HG03457 (cell line): ENCODE measurements at regions not wholly inside any gene's neighbourhood (a gene's known extent, or its start where the extent isn't known, plus 50 kb on each side); places are given as distances from the start of the nearest gene placed in this dataset.
"Not testable (repeated sequence)": the region's sequence is repeated elsewhere in the genome, so short reads cannot be mapped to it uniquely, and the experiment has no call there.

ENCODE experiments used
- ATAC-seq: cut with Tn5 transposase; IDR thresholded peaks from one replicate; pipeline ENCODE4 v1.9.1; 2021; ENCODE audit warnings: moderate number of reproducible peaks; ENCODE audit not compliant: unreplicated experiment

GRCh38 chr12:114812858-114813761, 129.1 kb upstream of the TBX3 start:
- ATAC-seq, result no peak

DNA sequence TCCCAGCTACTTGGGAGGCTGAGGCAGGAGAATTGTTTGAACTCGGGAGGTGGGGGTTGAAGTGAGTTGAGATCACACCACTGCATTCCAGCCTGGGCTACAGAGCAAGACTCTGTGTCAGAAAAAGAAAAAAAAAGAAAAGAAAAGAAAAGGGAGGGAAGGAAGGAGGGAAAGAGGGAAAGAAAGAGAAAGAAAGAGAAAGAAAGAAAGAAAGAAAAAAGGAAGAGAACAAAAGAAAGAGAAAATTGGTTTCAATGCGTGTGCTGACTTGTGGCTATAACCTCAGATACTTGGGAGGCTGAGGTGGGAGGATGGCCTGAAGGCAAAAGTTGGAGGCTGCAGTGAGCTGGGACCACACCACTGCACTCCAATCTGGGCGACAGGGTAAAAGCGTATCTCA, 128.4 kb upstream of the TBX3 start:
- ATAC-seq, result no peak

GRCh38 chr12:114809097-114809496, 125.1 kb upstream of the TBX3 start:
- ATAC-seq, result no peak

DNA sequence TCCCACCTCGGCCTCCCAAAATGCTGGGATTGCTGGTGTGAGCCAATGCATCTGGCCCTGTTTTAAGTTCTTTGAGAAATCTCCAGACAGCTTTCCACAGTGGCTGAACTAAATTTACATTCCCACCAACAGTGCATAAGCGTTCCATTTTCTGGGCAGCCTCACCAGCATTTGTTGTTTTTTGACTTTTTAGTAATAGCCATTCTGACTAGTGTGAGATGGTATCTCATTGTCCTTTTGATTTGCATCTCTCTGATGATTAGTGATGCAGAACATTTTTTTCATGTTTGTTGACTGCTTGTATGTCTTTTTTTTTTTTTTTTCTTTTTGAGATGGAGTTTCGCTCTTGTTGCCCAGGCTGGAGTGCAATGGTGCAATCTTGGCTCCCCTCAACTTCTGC, 117.4 kb upstream of the TBX3 start:
- ATAC-seq, result not testable (repeated sequence)

DNA sequence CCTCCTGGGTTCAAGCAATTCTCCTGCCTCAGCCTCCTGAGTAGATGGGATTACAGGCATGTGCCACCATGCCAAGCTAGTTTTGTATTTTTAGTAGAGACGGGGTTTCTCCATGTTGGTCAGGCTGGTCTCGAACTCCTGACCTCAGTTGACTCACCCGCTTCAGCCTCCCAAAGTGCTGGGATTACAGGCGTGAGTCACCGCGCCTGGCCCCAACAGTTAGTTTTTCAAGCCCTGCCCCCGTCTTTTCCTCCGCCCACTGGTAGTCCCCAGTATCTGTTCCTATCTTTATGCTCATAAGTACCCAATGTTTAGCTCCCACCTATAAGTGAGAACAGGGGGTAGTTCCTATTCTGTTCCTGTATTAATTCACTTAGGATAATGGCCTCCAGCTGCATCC, 116.6 kb upstream of the TBX3 start:
- ATAC-seq, result not testable (repeated sequence)

- ATAC-seq, result no peak
These were observed 115.9 kb upstream of the TBX3 start for GRCh38 chr12:114799574-114800487.

DNA sequence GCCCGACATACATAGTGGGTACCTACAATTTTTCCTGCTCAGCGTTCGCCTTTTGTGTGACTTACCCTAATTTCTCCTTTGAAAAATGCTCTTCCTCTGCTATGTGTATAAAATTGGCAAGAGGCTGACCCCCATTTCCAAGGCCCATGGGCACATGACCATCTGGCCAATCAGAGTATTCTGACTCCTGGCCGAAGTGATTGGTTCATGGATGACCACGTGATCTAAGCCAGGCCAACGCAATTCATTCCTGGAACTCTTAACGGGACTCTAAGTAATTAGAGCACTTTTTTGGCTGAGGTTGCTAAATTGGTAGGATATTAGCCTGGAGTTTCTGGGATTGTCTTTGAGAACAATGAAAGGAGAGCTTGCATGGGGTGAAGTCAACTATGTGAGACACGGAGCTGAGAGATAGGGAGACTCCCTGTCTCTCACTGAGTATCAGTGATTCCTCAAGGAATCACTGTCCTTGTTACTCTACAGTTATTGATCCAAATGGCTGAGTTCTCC, 110.1 kb upstream of the TBX3 start:
- ATAC-seq, result no peak

DNA sequence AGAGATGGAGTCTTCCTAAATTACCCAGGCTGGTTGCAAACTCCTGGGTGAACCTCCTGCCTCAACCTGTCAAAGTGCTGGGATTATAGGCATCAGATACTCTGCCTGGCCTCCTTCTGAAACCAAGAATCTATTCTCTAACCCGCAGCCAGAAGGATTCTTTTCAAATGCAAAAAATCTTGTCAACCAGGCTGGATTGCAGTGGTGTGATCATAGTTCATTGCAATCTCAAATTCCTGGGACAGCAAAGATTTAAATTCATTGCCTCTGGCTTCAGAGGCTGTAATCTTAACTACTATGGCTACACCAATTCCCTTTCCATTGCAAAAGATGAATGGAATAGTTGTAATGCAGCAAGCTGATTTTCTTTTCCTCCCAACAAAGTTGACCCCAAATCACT, 106.3 kb upstream of the TBX3 start:
- no peak for ATAC-seq

GRCh38 chr12:114789821-114790220, 105.8 kb upstream of the TBX3 start:
- ATAC-seq, result no peak

- no peak for ATAC-seq
These were observed 105.3 kb upstream of the TBX3 start for GRCh38 chr12:114789276-114789675.

GRCh38 chr12:114784526-114784925, 100.6 kb upstream of the TBX3 start:
- ATAC-seq, result no peak

GRCh38 chr12:114783089-114783618, 99.2 kb upstream of the TBX3 start:
- no peak for ATAC-seq

GRCh38 chr12:114780746-114781399, 96.9 kb upstream of the TBX3 start:
- no peak for ATAC-seq

DNA sequence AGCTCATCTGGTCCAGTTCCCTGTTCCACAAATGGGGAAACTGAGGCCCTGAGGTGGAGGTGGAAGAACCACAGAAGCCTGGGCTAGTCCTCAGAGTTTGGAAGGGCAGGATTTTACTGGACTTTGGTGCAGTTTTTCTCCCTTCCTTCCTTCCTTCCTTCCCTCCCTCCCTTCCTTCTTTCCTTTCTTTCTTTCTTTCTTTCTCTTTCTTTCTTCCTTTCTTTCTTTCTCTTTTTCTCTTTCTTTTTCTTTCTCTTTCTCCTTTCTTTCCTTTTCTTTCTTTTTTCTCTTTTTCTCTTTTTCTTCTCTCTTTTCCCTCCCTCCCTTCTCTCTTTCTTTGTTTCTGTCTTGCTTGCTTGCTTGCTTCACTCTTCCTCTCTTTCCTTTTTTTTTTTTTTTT, 95.7 kb upstream of the TBX3 start:
- no peak for ATAC-seq

DNA sequence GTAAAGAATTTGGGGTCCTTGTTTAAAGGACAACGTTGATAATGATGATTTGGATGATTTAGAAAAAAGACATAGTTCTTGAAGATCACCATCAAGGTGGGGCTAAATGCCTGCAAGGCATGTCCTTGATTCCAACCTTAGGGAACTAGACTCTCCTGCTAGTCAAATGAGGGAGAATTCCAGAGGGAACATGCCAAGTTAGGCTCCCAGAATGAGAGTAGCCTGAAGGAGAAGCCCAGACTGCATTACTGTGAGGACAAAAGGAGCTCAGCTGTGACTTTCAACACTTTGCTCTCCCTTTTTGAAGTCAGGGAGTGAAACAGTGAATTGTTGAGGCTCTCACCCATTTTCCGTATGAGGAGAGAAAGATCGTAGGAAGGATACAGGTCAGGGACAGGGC, 95.2 kb upstream of the TBX3 start:
- ATAC-seq, result no peak

DNA sequence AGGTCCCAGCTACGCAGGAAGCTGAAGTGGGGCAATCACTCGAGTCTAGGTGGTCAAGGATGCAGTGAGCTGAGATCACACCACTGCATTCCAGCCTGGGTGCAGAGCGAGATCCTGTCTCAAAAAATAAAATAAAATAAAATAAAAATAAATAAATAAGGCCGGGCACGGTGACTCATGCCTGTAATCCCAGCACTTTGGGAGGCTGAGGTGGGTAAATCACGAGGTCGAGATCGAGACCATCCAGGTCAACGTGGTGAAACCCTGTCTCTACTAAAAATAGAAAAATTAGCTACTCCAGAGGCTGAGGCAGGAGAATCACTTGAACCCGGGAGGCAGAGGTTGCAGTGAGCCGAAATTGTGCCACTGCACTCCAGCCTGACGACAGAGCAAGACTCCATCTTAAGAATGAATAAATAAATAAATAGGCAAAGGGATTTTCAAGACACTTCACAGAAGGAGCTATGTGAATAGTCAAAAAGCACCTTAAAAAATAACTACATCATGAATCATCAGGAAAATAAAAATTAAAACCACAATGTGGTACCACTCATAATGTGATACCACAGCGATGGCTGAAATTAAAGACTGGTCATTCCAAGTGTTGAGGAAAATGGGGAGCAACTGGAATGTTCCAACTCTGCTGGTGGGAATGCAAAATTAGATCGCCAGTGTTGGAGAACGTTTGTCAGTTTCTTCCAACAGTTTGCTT, 92.9 kb upstream of the TBX3 start:
- ATAC-seq, result no peak

- ATAC-seq, result no peak
These were observed 90.7 kb upstream of the TBX3 start for GRCh38 chr12:114774699-114775098.

DNA sequence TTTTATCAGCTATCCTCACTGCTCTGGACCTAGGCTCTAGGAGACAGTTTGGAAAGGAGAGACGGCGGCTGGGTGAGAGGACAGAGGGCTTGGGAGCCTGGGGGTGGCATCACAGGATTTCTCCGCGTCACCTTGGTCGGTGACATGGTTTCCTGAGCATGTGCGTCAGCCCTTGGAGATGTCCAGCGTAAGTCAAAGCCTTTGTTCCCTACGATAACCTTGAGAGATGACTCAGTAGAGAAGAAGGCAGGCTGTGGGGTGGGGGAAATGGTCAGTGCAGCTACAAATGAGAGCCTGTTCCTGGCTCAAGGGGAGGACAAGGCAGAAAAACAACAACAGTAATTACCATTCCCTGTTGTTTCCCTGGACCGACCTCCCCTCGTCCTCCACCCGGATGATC, 90.2 kb upstream of the TBX3 start:
- ATAC-seq, result no peak

DNA sequence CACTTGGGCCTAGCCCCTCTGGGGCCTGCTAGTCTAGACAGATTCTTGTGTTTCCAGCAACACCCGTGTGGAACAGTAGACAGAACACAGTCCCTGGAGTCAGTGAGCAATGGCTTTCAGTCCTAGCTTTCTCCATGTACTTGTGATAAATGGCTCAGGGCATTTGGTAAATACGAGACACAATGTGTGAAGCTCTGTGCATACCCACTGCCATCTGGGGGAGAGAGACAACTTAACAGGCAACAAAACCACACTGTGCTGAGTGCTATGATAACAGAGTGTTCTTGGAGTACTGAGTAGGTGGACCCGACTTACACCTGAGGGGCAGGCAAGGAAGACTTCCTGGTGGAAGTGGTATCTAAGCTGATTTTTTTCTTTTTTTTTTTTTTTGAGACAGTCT, 86.3 kb upstream of the TBX3 start:
- ATAC-seq, result no peak

- no peak for ATAC-seq
These were observed 85.7 kb upstream of the TBX3 start for GRCh38 chr12:114769634-114770033.
